RPMI8226 (cell line): ENCODE measurements at regions not wholly inside any gene's neighbourhood (a gene's known extent, or its start where the extent isn't known, plus 50 kb on each side); places are given as distances from the start of the nearest gene placed in this dataset.
"Not testable (repeated sequence)": the region's sequence is repeated elsewhere in the genome, so short reads cannot be mapped to it uniquely, and the experiment has no call there.

ENCODE experiments used
- DNase-seq: peaks from one replicate; pipeline ENCODE4 v3.0.0-alpha.2; 2015

DNA sequence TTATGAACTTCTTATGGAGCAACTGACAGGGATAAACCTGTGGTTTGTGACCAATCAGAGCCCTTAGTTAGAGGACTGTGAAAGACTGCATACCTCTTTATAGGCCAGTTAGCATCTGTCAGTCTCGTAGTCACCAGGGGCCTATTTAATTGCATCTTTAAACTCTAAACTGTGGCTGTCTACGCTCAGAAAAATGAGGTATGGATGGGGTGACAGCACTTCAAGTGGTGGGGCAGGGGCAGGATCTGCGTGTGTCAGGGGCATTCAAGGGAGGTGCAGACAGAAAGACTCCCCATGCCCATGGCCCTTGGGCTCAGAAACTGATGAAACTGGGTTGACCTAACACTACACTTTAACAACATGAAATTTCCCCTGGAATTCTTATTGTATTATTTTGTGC, 132.6 kb upstream of the TBCA start:
- DNase-seq, result no peak

DNA sequence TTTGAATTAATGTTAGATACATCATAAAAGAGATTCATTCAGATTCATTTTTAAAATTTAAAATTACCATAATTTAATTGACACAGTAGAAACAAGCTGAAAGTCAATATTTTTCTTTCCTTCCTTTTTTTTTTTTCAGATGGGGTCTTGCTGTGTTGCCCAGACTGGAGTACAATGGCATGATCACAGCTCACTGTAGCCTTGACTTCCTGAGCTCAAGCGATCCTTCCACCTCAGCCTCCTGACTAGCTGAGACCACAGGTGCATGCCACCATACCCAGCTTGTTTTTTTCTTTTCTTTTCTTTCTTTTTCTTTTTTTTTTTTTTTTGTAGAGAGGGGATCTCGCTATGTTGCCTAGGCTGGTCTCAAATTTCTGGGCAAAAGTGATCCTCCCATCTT, 131.6 kb upstream of the TBCA start:
- DNase-seq, result no peak

DNA sequence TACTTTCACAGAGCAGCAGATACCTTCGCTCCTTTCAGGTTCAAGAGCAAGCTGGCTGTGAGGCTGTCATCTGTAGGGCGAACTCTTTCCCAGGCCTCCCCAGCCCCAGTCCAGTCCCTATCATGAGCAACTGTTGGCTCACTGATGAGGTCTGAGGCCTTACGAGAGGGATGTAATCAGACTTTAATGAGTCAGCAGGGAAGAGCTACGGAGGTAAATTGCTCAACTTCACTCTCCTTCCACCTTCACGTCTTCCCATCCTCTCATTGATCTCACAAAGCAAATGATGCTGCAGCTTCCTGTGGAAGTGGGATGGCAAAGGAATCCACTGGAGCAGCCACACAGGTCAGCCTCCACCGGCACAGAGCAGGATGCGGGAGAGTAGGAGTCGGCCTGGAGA, 130.7 kb upstream of the TBCA start:
- DNase-seq, result no peak

DNA sequence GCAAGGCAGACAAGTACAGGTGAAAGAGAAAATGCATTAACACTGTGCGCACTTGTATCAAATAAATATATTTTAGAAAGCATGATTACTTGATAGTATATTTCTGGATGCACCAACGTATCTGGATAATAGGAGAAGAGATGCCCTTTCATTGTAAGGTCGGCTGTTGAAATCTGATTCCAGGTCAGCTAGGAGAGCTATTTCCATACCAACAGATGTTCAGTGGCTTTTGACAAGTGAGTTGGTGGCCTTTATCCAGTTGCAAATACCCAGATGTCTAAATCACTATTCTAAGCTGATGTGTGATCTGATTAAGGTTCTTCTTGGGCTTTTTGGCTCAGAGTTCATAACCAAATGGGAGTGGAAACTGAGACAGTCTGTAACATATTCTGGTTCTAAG, 128.2 kb upstream of the TBCA start:
- no peak for DNase-seq

DNA sequence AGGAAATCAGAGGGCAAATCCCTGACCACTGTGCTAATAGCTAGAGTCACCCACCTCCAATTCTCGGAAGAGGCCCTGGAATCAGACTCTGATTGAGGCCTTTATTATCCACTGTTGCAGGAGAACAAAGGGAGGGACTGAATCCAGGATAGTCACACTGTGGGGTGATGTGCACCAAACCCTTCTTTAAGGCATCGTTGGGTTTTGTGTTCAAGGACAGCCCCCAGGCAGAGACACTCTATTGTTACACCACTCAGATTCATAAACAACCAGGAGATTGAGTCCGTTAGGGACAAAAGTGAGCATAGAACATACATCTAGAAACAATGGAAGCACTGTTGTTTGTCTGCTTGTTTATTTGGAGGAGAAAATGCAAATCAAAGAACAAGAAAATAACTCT, 124.6 kb upstream of the TBCA start:
- no peak for DNase-seq

DNA sequence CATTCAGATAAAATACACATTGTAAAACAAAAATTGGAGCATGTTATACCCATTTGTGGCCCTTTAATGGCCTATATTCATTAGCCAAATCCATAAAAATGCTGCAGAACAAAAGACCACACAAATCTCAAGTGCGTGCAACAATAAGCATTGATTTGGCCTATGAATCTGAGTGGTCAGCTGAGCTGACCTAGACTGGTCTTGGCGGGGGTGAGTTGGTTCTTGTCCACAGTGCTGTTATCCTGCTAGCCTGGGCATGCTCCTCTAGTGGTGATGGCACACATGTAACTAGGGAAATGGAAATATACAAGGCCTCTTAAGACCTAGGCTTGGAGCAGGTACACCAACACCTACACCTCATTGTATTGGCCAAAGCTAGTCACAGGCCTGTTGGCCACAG, 122.2 kb upstream of the TBCA start:
- no peak for DNase-seq

DNA sequence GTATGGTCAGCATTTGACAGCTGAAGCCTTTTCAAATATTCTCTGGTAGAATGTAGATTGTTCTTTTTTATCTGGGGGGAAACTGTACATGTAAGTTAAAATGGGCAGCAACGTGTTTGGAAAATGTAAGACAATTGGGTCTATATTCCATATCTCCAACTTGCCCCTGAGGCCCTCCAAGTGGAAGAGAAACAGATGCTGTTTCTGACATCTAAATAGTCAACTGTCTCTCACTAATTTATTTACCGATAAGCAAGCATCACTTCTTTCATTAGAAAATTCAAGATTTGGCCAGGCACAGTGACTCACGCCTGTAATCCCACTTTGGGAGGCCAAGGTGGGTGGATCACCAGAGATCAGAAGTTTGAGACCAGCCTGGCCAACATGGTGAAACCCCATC, 120.2 kb upstream of the TBCA start:
- DNase-seq, result no peak

DNA sequence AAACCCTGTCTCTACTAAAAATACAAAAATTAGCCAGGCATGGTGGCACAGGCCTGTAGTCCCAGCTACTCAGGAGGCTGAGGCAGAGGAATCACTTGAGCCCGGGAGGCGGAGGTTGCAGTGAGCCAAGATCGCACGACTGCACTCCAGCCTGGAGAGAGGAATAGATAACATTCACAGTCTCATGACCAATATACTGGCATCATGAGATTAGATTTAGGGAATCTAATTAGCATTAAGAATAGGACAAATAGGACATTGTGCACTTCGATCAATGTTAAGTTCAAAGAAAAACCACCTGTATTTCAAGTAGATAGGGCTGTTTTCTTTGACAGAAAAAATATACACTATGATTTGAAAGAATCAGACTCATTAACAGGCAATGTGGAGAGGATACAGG, 118.0 kb upstream of the TBCA start:
- not testable (repeated sequence) for DNase-seq

DNA sequence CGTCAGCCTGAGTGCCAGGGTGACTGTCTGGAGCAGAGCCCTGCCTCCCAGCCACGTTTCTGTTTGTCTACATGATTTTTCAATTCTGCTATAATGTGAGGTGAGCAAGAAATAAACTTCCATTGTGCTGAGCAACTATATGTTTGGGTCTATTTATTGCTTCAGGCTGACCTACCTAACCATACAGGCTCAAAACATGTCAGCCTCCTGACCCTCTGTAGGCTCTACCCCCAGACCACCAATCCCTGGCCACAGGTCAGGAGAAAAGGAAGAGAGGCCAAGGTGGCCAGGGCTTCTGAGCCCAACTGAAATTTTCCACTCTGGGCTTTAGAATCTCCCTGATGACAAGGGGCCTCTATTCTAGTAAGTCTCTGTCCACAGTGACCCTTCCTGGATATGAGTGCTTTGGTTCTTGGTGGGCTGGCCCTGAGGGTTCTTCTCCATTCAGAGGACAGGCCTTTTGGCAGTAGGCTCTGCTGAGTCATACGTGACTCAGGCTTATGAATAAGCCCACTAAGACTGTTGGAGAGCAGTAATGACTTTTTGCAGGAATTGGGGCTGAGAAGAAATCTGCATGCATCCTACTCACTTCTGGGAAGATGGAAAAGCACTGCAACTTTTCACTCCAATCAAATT, 117.2 kb upstream of the TBCA start:
- DNase-seq, result no peak

DNA sequence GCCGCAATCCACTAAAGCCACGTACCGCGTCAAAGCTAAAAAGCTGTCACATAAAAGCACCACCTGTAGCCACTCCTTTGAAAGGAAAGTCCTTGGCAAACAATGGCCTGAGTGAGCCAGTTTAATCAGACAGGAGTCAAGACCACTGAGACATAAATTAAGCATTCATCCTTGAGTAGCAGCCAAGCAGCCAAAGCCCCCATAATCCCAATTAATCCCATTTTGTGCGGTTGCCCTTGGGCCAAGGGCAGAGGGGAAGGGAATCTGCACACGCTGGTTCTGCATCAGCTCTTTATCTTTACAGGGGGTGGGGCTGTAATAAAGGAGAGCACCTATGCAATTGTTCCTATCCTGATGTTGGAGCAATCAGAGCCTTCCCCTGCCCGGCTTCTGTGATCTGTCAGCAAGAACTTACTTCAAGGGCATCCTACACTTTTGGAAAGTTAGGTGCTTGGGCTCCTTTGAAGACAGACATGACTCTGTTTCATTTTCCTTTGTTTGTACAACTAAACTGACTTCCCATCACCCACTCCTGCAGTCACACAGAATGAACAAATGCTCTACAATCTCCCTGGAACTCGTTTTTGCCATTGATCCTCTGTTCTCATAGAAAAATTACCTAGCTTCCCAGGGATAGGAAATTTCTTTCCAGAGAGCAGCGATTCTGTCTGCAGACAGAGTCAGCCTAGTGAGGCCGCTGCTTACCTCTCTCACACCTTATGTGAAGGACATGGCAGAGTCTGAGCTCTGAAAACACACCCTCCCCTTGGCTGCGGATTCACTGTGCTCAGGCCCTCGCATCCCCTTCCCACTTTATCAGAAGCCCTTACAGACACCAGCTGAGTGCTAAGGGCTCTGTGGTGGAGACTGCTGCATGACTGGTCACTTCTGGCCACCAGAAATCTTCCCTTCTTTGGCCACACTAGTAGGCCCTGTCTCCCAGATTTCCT, 116.2 kb upstream of the TBCA start:
- no peak for DNase-seq

DNA sequence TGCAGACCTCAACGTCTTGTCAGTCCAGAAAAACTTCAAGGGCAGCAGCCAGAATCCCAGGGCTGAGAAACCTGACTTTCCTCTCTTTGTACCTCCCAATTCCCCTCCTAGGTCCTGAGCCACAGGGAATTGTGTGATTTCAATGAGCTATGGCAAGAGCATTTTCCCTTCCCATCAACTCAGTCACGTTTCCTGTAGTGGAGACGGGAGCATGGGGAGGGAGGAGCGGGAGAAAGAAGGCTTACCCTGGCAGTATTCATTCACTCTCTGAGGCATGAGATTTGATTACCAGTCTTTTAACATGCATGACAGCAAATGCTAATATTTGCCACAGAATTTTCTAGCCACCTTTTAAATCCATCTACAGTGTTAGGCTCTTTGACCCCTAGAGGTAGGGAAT, 109.4 kb upstream of the TBCA start:
- DNase-seq, result no peak

DNA sequence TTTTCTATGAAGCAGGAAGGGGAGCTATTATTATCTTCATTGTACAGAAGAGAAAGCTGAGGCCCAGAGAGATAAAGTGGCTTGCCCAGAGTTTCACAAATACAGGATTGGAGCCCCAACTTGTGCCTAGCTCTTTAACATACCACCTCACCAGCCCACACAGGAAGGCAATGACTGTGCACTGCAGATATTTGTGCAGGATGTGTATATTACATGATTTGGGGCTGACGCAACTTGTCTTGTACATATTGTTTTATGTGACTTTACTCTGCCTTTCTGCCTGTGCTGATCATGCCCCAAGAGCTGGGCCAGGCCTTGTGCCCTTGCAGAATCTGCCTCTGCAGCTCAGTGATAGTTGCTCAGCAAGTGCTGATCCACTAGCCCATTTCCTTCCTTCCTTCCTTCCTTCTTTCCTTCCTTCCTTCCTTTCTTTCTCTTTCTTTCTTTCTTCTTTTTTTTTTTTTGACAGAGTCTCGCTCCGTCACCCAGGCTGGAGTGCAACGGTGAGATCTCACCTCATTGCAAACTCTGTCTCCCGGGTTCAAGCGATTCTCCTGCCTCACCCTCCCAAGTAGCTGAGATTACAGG, 106.6 kb upstream of the TBCA start:
- DNase-seq, result no peak

DNA sequence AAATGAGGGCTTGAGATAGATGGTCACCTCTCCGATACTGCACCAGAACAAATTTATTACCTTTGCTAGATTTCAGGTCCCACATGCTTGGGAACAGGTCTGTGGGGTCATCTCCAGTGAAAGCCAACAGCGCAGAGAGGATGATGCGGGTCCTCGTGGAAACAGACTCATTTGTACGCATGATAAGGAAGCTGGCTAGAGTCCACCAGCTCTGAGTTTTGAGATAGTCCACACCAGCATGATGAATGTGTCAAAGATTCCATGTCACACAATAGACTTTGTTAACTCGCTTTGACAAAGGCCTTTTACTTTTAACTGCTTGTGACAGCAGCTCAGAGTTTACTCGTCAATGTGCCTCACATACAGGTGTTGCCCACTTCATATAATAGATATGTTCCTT, 105.4 kb upstream of the TBCA start:
- no peak for DNase-seq

DNA sequence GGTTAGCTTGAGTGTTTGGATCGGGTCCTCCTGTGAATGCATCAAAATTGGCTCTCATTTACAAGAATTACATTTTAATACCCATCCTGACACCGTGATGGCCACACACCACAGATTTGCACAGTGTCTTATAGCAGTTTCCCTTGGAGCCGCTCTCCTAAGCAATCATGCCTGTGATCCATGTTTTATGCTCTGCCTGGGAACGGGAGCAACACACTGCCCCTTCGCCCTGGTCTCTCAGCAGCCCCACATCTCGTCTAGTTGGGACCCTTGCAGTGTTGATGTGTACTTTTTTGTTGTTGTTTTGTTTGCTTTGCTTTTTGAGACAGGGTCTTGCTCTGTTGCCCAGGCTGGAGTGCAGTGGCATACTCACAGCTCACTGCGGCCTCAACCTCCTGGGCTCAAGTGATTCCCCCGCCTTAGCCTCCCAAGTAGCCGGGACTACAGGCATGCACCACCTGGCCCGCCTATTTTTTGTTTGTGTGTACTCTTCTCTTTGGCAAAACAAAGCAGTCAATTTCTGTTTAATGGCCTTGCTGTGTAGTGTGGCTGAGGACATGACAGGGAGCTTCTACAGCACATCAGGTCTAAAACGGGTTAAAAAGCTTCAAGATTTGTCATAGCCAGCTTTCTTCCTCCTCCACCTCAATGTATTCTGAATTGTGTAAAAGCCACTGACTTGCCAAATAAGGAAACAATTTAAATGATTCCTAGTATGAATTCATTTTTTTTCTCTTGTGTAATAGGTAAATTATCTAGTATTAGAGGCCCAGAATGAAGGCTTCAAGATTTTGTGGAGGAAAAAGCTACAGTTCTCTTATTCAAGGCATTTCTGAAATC, 101.6 kb upstream of the TBCA start:
- DNase-seq, result no peak

DNA sequence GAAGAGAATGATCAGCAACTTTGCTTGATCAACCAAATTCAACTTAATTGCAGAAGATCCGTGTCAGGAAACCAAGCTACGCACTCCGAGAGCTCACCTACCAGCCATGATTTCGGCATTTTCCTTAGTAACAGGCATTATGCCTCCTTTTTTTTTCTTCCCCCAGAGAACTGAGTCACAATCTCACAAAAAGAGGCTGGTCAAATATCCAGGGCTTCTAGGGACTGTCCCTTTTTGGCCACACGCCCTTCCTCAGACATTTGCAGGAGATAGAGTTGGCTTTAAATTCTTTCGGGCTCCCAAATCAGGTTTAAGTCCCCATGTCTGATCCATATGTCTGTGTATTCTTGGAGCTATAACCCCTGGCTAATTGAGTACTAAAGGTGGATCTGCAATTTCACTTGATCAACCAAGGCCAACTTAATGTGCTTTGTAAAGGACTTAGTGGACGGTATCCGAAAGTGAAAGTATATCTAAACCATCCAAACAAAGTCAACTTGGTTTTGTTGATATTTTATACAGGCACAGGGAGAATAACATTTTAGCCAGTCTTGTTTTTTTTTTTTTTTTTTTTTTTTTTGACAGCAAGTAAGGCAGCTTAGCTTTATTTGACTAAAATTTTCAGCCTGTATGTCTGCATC, 100.8 kb upstream of the TBCA start:
- DNase-seq, result no peak

DNA sequence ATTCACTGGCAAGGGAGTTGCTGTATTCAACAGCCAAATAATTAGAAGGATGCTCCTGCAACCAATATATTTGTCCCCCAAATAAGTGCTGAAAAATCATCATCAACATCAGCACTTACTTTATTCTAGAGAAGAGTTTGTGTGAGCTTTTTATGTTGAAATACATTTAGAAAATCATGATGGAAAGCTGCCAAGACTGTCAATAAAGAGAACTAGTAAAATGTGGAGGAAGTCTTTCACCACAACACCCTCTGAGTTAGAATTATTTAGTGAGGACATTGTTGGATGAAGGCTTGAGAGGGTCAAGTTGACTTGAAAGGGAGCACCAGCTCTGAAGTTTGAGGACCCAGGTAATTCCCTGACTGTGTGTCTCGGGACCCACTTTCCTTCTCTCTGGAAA, 100.2 kb upstream of the TBCA start:
- no peak for DNase-seq

DNA sequence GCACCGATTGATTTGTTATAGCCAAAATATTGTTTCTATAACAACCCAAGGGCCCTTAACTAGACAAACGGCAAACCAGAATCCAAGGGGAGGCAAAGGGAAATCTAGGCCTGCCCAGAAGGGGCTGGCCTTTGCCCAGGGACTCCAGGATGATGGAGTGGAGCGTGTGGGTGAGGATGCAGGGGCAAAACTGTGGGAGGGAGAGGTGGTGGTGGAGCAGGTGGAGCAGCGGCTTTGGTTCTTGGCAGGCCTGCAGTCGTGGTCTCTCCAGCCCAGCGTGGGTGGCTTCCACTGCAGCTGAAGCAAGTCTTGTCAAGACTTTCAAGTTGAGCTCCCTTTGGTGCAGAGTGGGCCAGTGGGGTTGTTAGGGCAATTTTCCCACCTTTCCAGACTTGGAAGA, 98.6 kb upstream of the TBCA start:
- no peak for DNase-seq

DNA sequence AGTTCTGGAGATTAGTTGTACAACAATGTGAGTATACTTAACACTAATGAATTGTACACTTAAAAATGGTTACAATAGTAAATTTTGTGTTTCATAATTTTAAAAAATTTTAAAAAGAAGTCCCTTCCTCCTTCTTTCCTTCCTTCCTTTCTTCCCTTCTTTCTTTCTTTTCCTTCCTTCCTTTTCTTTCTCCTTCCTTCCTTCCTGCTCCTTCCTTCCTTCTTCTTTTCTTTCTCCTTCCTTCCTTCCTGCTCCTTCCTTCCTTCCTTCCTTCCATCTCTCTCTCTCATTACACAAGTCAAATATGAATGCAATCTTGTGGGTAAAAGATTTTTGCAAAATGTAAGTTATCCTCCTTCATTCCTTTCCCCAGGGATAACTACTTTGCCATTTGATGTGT, 97.1 kb upstream of the TBCA start:
- no peak for DNase-seq

DNA sequence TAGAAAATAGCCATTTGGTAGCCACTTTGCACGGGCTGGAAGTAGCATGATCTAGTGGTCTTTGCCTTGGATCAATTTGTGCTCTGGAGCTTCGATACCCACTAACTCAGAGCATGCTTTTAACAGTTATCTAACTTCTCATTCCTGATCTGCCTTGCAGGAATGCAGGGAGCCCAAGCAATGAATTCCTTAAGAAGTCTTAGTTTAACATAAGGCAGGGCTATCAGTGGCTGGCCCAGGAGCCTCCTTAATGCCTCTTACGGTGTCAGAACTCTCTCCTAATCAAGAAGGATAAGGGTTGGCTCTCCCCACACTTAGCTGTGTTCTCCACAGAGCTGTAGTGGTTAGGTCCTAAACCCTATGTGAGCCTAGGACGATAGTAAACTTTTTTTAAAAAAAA, 95.8 kb upstream of the TBCA start:
- DNase-seq, result no peak

DNA sequence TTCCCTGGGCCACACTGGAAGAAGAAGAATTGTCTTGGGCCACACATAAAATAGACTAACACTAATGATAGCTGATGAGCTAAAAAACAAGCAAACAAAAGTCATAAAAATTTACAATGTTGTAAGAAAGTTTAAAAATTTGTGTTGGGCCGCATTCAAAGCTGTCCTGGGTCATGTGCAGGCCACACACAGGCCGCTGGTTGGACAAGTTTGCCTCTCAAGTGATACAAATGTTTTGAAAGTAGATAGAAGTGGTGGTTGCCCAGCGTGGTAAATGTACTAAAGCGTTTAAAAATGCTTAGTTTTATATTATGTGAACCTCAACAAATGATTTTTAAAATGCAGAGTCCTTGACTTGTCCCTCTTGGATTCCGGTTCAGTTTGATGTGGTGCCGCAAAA, 94.9 kb upstream of the TBCA start:
- DNase-seq, result no peak

DNA sequence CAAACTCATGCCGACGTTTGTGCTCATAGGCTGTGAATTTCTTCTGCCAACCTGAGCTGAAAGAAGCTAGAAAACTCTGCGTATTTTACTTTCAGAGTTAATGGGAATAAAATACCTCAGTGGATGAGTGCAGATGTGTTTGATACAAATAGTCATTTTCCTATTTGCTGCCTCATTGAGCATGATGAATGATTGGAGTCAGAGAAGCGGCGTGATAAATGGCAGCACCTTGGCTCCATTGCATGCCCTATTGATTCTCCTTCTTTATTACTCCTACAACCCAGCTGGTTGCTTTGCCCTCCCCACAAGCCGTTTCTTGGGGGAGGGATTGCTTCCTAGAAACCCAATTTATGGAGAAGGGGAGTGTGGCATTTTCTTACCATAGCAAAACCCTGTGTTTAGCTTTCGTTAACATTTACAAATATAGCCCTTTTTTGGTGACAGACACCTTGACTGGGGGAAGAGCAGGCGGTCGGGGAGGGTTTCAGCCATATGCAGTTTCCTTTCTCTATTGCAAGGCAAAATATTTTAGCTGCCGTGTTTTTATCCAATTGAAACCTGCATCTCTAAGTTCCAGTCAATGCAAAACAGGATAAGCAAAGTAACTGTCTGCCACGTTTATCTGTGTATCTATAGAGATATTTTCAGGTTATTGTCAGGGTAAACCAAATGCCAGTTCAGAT, 93.1 kb upstream of the TBCA start:
- DNase-seq, result no peak

DNA sequence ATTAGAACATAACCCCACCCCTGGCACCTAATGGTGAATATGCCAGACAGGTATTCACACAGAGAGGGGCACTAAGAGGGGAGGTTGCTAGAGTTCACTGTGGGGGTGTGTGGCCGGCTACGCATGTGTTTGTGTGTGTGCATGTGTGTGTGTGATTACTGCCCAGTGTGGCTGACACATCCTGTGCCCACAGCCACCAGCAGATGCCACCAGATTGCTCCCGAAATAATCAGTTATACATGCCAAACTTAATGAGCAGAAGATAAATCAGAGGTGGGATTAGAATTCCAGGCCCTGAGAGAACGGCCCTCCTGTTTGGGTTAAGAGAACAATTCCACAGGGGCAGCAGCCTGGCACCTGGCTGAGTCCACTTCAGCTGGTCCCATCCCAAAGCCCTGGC, 91.8 kb upstream of the TBCA start:
- DNase-seq, result no peak
